SK-N-MC (cell line): ENCODE measurements at regions not wholly inside any gene's neighbourhood (a gene's known extent, or its start where the extent isn't known, plus 50 kb on each side); places are given as distances from the start of the nearest gene placed in this dataset.
A peak's percentile ranks its signal among the peaks of the same experiment; 100 is the strongest.
"Not testable (repeated sequence)": the region's sequence is repeated elsewhere in the genome, so short reads cannot be mapped to it uniquely, and the experiment has no call there.

Experiments used
- DNase-seq: peaks from one replicate; pipeline ENCODE4 v3.0.0-alpha.2; 2011; ENCODE audit warnings: low read depth, low spot score
- H3K27ac ChIP-seq: fragments of 200-600 bp; sonication (generic); 2 replicates; pipeline ENCODE4 v1.5.1; 2016; ENCODE audit warnings: mixed run types
- H3K36me3 ChIP-seq: fragments of 200-600 bp; sonication (generic); 2 replicates; pipeline ENCODE4 v1.6.1; 2017; ENCODE audit warnings: antibody characterized with exemption, low read length, mixed read lengths; ENCODE audit not compliant: insufficient read depth
- H3K4me3 ChIP-seq: fragments of 200-600 bp; sonication (generic); 2 replicates; pipeline ENCODE4 v1.5.1; 2016
- H3K9ac ChIP-seq: fragments of 200-600 bp; sonication (generic); 2 replicates; pipeline ENCODE4 v1.8.0; 2017; ENCODE audit warnings: mixed run types, mixed read lengths; ENCODE audit not compliant: insufficient read length
- H3K9me3 ChIP-seq: fragments of 200-600 bp; sonication (generic); 2 replicates; pipeline ENCODE4 v1.6.1; 2017; ENCODE audit warnings: low read depth, mild to moderate bottlenecking, antibody characterized with exemption, low read length, moderate library complexity, mixed read lengths
- EZH2 ChIP-seq: fragments of 200-600 bp; sonication (generic); IDR thresholded peaks from one replicate; pipeline ENCODE4 v1.6.1; 2017; ENCODE audit warnings: antibody characterized with exemption
- FOXP2 ChIP-seq: optimal IDR thresholded peaks from 2 replicates; pipeline ENCODE3; 2011; ENCODE audit warnings: mild to moderate bottlenecking, moderate library complexity; ENCODE audit not compliant: insufficient read depth; ENCODE audit errors: extremely low read length, control extremely low read depth
- POLR2AphosphoS5 ChIP-seq: IDR thresholded peaks from 2 replicates; pipeline ENCODE4 v1.6.1; 2012; ENCODE audit warnings: mild to moderate bottlenecking, low read depth, low read length, borderline replicate concordance

DNA sequence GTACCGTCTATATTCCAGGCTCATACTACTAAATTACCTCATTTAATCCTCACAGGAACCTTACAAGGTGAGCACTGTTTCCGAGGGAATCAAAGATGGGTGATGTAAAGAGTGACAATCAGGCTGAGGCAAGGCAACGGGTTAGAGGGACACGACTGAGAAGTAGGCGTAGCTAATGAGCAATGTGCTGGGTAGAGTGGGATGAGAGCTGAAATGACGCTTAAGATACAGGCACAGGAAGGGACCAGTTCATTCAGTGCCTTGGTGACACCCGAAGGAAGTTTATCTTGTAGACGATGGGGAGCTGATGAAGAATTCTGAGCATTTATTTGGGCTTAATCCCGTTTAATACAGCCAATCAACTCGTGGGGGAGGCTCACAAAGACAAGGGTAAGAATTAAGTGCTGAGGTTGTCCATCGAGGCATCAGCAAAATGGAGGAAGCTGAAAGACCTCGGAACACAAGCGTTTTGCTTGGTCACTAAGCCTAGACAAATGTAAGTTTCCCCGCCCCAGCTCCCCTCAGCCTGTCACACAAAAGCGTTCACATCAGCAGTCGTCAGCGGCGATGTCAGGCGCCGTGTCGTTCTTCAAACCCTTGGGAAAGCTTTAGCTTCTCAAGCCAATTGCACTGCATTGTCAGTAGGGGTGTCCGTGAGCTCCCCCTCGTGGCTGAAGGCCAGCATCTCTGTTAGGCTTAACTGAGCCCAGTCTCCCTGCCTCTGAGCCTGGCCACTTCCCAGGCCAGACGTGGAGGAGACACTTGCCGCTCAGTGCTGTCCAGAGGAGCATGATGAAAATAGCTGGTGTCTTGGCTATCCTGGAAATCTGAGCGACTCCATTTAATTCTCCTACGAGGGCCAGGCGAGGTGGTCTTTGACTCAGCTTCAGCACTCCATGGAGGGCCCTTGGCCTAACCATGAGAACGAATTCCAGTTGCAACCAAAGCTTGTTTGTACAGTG, 288.5 kb upstream of the G2E3 start:
- H3K4me3 ChIP-seq, result peak overlapping the region; percentile 49
- no peaks in the 10 kb centered on the region for H3K36me3 ChIP-seq
- no peak overlapping the region for H3K27ac ChIP-seq
- H3K9ac ChIP-seq, result no peak overlapping the region
- H3K9me3 ChIP-seq, result no peaks in the 10 kb centered on the region
- peak; percentile 14 for DNase-seq
- TF ChIP-seq POLR2AphosphoS5, result no peak
- TF ChIP-seq EZH2, result no peak
- no peak for TF ChIP-seq FOXP2

DNA sequence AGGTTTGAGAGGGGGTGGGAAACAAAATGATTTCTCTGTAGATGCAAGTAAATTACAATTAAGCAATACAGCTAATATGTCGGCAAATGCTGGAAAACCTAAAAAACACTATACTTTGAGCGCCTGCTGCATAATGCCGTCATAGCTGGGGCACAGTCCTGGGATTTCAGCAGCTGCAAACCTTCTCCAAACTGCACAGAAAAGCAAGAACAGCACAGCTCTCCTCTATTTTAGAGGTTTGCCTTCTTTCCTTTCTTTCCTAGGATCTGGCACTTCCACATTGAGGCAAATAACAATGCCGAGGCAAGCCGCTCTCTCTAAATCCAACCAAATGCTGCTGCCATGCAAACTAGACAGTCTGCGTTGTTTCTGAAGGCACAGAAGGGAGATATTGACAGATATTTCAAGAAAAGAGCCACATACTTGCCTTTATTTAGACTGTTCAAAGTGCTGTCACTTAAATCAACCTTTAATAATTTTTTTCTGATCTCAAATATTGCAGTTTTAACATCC, 287.1 kb upstream of the G2E3 start:
- Histone ChIP-seq H3K36me3 (no peaks in the 10 kb centered on the region), H3K4me3 (no peak overlapping the region), H3K9me3 (no peaks in the 10 kb centered on the region), H3K9ac (no peak overlapping the region), H3K27ac (no peak overlapping the region)
- no peak for DNase-seq
- TF ChIP-seq POLR2AphosphoS5 (no peak), EZH2 (no peak), FOXP2 (no peak)

DNA sequence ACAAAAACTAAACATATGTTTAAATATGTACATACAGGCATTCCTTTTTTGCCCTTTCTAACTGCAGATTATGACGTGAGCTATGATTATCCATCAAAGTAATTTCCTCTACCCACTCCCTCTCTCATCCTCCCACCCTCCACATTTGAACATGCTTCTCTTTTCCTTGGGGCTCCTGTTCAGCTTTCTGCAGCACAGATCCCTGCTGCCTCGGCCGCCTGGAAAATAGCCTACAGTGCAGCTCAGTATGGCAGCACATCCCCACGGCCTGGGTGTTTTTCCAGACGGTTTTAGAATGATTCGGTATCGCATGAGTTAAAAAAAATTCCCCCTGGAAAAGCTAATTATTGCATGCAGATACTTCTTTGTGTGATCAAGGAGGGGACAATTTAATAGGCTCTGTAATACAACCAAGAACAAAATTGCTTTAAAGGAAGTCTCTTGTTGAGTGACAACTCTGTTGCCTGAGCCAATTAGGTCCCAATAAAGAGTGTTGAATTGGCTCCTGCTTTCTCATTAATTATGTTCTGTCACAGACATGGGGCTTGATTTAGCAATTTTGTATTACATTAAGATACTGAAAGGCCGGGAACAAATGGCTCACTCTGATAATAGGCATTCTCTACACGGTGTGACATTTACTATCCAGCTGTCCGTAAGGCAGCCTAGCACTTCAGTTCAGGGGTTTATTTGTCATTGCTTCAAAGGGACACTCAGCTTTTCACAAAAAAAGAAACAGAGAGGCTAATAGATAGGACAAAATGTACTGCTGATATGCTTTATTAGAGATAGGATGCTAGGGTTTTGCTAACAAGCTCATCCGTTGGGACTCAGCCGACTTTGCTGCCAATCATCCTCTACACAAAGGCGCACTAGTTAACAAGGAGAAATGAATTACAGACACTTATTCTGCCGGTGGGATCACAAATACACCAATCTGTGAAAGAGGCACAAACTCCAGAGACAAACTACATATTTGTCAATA, 285.8 kb upstream of the G2E3 start:
- H3K36me3 ChIP-seq, result no peaks in the 10 kb centered on the region
- H3K27ac ChIP-seq, result no peak overlapping the region
- H3K9me3 ChIP-seq, result no peaks in the 10 kb centered on the region
- H3K9ac ChIP-seq, result no peak overlapping the region
- DNase-seq, result no peak
- H3K4me3 ChIP-seq, result no peak overlapping the region
- no peak for TF ChIP-seq EZH2
- no peak for TF ChIP-seq FOXP2
- TF ChIP-seq POLR2AphosphoS5, result no peak

DNA sequence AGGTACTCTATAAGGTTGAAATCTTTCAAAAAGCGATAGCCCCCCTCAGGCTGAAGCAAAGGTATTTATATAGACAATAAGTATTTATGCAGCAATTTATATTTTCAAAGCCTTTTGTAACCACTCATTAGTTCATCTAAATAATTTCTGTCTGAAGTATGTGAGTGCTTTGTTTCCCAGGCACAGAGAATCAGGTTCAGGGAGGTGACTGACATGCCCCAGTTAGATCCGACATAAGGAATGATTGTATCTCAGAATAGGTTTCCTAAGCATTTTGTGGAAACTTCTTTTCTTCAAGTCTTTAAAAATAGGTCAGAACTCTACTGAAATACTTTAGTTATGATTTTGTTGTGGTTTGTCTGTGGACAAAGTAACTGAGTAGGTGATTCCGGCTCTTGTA, 283.4 kb upstream of the G2E3 start:
- no peak for TF ChIP-seq EZH2
- no peak for TF ChIP-seq FOXP2
- no peak for TF ChIP-seq POLR2AphosphoS5
- no peak overlapping the region for H3K27ac ChIP-seq
- no peaks in the 10 kb centered on the region for H3K36me3 ChIP-seq
- H3K9ac ChIP-seq, result no peak overlapping the region
- H3K9me3 ChIP-seq, result no peaks in the 10 kb centered on the region
- DNase-seq, result no peak
- no peak overlapping the region for H3K4me3 ChIP-seq

DNA sequence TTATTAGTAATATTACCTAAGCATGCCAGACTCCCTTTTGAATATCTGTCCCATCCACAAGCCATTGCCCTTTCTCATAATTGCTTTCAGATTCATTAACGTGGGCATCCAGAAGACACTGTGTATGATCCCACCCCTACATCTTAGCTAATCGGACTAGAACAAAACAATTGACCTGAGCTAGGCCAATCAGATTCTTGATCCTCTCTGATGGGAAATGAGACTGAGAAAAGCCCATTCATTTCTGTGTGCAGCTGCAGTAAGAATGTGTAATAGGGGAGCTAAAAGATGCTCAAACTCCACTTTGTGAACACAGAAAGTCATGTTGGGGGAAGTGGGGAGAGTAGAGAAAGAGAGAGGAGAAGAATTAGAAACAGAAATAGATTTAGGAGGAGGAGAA, 281.7 kb upstream of the G2E3 start:
- Histone ChIP-seq H3K36me3 (no peaks in the 10 kb centered on the region), H3K27ac (no peak overlapping the region), H3K4me3 (no peak overlapping the region), H3K9ac (no peak overlapping the region), H3K9me3 (no peaks in the 10 kb centered on the region)
- TF ChIP-seq POLR2AphosphoS5 (no peak), EZH2 (no peak), FOXP2 (no peak)
- DNase-seq, result no peak

DNA sequence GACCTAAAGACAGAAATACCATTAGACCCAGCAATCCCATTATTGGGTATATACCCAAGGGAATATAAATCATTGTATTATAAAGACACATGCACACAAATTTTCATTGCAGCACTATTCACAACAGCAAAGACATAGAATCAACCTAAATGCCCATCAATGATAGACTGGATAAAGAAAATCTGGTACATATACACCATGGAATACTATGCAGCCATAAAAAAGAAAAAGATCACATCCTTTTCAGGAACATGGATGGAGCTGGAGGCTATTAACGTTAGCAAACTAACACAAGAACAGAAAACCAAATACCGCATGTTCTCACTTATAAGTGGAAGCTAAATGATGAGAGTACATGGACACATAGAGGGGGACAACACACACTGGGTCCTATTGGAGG, 280.1 kb upstream of the G2E3 start:
- not testable (repeated sequence) for H3K9ac ChIP-seq, H3K4me3 ChIP-seq, DNase-seq, H3K27ac ChIP-seq, H3K9me3 ChIP-seq, H3K36me3 ChIP-seq

DNA sequence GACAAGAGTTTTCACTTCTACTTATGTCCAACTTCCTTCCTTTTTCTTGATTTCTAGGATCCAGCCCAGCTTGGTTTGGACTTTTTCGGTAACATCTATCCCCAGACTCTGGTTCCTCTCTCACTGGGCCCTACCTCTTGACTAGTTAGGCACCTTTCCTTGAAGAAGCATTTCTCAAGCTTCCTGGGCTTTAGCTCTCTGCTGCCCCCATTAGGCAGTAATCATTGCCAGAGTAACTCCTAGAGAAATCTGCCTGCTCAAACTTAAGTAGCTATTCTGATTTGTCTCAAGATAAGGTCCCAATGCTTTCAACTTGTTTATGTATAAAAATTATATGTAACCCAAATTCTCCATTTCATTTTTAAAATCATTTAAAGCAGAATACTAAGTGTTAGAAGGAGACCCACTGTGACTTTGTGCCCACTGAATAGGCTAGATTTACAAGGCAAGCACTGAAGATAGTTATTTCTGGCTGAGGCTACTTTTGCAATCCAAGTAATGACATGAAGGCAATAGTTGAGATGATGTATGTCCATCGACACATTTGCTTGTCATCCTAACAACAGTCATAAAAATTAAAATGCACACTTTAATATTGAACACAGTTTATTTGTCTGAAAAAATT, 275.0 kb upstream of the G2E3 start:
- H3K9me3 ChIP-seq, result no peaks in the 10 kb centered on the region
- TF ChIP-seq FOXP2 (no peak), EZH2 (no peak), POLR2AphosphoS5 (no peak)
- no peak overlapping the region for H3K4me3 ChIP-seq
- H3K9ac ChIP-seq, result no peak overlapping the region
- peak; percentile 3 for DNase-seq
- no peaks in the 10 kb centered on the region for H3K36me3 ChIP-seq
- no peak overlapping the region for H3K27ac ChIP-seq

DNA sequence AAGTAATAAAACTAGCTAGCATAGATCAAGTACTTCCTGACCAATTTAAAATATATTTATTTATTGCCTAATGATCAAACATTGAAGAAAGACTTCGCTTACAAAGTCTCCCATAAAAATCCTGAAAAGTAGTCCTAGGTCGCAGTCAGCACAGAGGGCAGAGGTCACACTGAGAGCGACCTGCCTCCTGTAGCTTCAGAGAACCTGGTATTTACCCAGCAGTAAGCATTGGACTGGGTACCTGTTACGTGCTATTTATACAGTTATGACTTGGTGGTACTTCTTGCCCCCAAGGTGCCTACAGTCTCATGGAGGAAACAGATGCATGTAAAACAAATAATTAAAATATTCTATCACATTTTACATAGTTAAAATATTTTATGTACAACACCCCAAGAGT, 274.1 kb upstream of the G2E3 start:
- H3K4me3 ChIP-seq, result no peak overlapping the region
- H3K27ac ChIP-seq, result no peak overlapping the region
- DNase-seq, result no peak
- H3K9ac ChIP-seq, result no peak overlapping the region
- no peaks in the 10 kb centered on the region for H3K36me3 ChIP-seq
- no peak for TF ChIP-seq EZH2
- TF ChIP-seq FOXP2, result no peak
- no peak for TF ChIP-seq POLR2AphosphoS5
- H3K9me3 ChIP-seq, result no peaks in the 10 kb centered on the region
